ENCODE measurements at regions not wholly inside any gene's neighbourhood (a gene's known extent, or its start where the extent isn't known, plus 50 kb on each side); places are given as distances from the start of the nearest gene placed in this dataset.

DNA sequence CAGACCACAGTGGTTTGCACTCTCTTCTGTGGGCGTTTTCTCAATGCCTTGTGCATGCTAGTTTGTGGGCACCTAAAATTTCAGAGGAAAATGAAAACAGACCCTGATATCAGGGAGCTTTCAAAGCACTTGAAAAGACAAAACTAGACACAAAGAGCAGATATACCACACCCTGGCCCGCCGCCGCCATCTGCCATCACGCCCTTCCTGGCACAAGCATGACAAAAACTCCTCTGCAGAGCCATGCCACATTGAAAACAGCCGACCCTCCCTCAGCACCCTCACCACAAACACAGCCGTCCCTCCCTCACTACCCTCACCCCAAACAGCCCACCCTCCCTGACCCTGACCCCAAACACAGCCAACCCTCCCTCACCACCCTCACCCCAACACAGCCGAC, 84.8 kb upstream of the RAB6C start:
- DNase-seq = no peak
- ChIA-PET POLR2A (no interaction called here), CTCF (no interaction called here)
- intact Hi-C loops (cut with micrococcal nuclease) = no loop called here
- H3K4me3 Mint-ChIP-seq = no peak overlapping the region
- H3K27ac Mint-ChIP-seq = no peak overlapping the region
- H3K27me3 Mint-ChIP-seq = peaks cover 30% of the 10 kb centered on the region
- H3K4me1 Mint-ChIP-seq (ENCODE audit: low read depth) = no peaks in the 10 kb centered on the region
- H3K9me3 Mint-ChIP-seq = no peaks in the 10 kb centered on the region
- H3K36me3 Mint-ChIP-seq = no peaks in the 10 kb centered on the region

DNA sequence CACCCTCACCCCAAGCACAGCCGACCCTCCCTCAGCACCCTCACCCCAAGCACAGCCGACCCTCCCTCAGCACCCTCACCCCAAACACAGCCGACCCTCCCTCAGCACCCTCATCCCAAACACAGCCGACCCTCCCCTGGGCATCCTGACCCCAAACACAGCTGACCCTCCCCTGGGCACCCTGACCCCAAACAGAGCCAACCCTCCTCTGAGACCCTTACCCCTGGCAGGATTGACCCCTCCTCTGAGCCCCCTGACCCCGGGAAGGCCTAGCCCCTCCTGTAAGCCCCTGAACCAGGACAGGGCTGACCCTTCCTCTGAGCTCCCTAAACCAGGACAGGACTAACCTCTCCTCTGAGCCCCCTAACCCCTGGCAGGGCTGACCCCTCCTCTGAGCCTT, 84.4 kb upstream of the RAB6C start:
- H3K36me3 Mint-ChIP-seq = no peaks in the 10 kb centered on the region
- H3K27me3 Mint-ChIP-seq = peaks cover 30% of the 10 kb centered on the region
- no peak overlapping the region for H3K27ac Mint-ChIP-seq
- no peaks in the 10 kb centered on the region for H3K4me1 Mint-ChIP-seq (ENCODE audit: low read depth)
- POLR2A ChIA-PET = no interaction called here
- intact Hi-C loops (cut with micrococcal nuclease) = no loop called here
- no peaks in the 10 kb centered on the region for H3K9me3 Mint-ChIP-seq
- CTCF ChIA-PET = no interaction called here
- no peak for DNase-seq
- no peak overlapping the region for H3K4me3 Mint-ChIP-seq

DNA sequence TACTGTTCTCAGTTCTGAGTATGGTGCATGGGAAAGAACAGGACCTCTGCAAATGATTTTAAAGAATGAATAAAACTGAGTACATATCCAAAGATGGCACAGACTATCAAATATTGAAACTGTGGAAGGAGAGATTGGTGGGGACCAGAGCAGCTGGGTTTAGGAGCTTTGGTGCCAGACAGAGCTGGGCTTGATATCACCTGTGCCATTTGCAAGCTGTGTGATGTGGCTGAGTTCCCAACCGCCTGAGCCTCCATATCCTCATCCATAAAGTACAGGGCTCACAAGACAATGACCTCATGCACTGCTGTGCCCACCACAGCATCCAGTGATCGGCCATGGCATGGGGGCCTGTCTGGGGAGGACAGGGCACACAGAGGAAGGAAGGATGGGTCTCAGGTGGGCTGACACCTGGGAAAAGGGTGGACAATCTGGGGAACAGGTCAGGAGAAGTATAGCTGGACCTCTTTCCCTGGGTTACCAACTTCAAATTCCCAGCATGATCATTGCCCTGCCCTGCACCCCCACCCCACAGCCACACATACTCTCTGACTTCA, 83.9 kb upstream of the RAB6C start:
- H3K27ac Mint-ChIP-seq = no peak overlapping the region

DNA sequence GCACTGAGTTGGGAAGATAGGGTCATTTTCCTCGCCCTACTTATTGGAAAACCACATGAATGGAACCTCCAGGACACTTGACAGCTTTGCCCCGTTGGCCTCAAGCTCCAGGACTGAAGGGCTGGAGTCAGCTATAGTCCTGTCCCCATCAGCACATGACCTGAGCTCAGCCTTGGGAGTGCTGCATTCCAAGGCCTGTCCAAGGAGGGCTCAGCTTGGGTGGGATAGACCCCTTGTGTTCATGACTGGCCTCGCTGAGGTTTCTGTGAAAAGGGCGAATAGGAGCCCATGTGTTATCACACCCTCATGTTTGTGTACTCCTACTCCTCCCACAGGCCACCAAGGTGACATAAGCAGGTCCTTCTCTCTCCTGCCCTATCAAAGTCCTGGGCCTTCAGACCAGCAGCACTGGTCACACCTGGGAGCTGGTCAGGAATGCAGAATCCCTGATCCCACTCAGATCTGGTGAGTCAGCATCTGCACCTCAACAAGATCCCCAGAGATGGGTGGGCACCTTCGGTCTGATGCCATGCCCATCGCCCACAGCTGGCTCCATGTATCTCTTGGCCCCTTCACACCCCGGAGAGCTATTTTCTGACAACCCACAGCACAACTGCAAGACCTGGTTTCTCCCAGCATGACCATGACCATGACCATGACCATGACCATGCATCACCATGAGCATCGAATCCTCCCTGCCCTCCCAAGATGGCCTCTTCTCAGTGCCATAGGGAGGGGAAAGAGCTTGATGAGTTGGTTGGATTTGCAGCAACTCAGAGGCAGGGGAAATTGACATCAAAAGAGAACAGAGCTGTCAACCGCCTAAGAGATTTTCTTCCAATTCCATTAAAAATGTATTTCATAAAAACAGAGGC, 83.0 kb upstream of the RAB6C start:
- ChIA-PET CTCF (no interaction called here), POLR2A (no interaction called here)
- H3K27me3 Mint-ChIP-seq = peaks cover 26% of the 10 kb centered on the region
- no peak for DNase-seq
- intact Hi-C loops (cut with micrococcal nuclease) = no loop called here
- H3K4me1 Mint-ChIP-seq (ENCODE audit: low read depth) = no peaks in the 10 kb centered on the region
- H3K27ac Mint-ChIP-seq = no peak overlapping the region
- no peak overlapping the region for H3K4me3 Mint-ChIP-seq
- no peaks in the 10 kb centered on the region for H3K36me3 Mint-ChIP-seq
- H3K9me3 Mint-ChIP-seq = no peaks in the 10 kb centered on the region

More for the DNA sequence above, 83.9 kb upstream of the RAB6C start:
- Mint-ChIP-seq H3K4me3 (no peak overlapping the region), H3K36me3 (no peaks in the 10 kb centered on the region), H3K4me1 (ENCODE audit: low read depth) (no peaks in the 10 kb centered on the region), H3K9me3 (no peaks in the 10 kb centered on the region), H3K27me3 (peaks cover 28% of the 10 kb centered on the region)
- intact Hi-C loops (cut with micrococcal nuclease) = no loop called here
- POLR2A ChIA-PET = no interaction called here
- CTCF ChIA-PET = no interaction called here
- no peak for DNase-seq

DNA sequence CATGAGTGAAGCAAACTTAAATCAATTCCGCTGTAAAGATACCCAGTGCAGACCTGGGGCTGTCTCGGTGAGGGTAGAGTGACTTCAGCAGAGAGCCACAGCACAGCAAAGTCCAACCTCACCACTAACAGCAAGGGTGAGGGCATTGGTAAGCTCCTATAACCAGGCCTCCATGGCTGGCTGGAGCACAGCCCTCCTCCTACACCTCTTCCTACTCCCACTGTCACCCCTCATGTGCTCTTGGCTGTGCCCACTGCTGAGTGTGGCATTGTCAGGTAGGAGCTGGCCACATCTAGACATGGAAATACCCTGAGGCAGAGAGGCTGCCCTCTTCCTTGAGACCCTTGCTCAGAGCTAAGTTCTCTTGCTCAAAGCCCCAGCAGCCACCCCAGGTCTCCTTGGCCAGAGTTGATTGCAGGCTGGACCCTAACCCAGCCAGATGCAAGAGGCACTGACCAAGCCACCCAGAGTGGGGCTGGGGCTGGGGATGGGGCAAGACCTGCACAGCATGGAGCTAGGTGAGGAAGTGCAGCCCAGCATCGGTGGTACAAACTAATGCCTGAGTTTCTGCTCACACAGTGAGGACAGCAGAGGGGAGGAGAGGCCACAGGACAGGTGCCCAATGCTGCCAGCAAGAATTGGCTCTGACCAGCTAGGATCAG, 77.6 kb upstream of the RAB6C start:
- Mint-ChIP-seq H3K36me3 (no peaks in the 10 kb centered on the region), H3K27me3 (peaks cover 10% of the 10 kb centered on the region), H3K27ac (no peak overlapping the region), H3K9me3 (no peaks in the 10 kb centered on the region), H3K4me3 (no peak overlapping the region), H3K4me1 (ENCODE audit: low read depth) (no peaks in the 10 kb centered on the region)
- ChIA-PET CTCF (interaction anchor here (0.8 kb wide), 1 partner anchor 42 kb away, joined by 3 read pairs; no protein-coding TSS in a partner anchor), POLR2A (no interaction called here)
- intact Hi-C loops (cut with micrococcal nuclease) = no loop called here
- DNase-seq = no peak

DNA sequence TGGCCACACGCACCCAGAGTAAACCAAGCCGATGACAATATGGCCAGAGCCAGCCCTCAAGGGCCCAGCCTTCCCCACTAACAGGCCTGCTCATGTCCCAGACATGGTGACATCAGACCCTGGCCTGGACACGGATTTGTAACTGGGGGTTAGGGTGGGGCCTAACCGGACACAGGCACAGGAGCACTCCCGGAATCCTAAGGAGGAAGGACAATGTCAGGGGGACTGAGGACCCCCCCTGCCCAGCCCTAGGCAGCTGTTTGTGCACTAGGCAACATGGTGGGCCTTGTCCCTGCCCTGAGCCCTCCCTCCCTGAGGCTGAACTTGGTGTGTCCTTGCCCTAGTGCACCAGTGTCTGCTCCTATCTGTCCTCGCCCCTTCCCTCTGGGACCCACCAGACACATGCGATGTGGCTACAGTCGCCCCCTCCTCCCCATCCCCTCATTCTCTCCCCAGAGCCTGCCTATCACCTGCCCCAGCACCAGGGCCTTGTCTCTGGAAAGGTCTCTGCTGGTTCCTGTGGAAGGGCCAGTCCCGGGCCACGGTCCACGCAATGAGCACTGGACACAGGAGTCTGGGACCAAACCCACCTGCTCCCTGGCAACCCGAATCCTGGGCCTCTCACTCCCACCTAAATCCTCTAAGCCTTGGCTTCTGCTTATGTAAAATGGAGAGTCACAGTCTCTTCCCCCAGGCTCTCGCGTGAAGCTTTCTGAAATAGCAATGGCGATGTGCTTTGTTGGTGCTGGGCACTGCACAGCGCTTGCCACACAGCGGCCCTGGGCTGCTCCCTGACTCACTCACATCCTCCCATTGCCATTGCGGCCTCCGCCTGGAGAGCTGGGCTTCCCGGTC, 76.5 kb upstream of the RAB6C start:
- intact Hi-C loops (cut with micrococcal nuclease) = no loop called here
- ChIA-PET POLR2A (no interaction called here), CTCF (no interaction called here)
- H3K27me3 Mint-ChIP-seq = peaks cover 12% of the 10 kb centered on the region
- H3K36me3 Mint-ChIP-seq = no peaks in the 10 kb centered on the region
- no peak overlapping the region for H3K4me3 Mint-ChIP-seq
- no peak overlapping the region for H3K27ac Mint-ChIP-seq
- H3K9me3 Mint-ChIP-seq = no peaks in the 10 kb centered on the region
- DNase-seq = no peak
- H3K4me1 Mint-ChIP-seq (ENCODE audit: low read depth) = no peaks in the 10 kb centered on the region

DNA sequence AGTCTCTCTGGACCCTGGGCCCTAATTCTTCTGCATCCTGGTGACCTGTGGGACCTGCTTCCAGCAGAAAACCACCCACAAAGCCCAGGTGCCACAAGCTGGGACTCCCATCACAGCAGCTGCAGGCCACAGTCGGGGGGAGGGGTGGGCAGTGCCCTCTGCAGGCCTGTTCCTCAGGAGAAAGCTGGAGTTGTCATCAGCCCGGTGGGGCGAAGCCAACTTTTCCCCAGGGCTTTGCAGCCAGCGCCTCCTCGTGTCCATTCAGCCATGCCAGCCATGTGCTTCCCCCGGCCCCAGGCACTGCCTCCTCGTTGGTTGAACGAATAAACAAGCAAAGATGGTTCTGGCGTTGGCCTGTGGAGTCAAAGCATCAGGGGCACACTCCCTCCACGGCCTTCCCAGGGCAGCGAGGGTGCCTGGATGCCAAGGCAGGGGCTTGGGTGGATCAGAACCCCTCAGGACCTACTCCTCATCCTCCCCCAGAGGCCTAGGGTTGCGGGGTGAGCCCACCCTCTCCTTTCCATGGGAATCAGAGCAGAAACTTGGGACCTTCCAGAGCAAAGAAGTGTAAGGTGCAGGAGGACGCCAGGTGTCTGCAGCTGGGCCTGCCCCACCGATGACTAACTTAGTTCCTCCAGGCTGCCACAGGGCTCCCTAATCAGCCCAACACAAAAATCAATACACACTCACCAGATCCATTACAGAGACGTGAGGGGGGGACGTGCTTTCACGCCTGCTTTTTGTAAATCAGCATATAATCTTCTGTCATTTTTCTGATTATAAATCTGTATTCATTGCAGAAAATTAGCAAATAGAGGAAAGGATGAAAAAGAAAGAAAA, 75.7 kb upstream of the RAB6C start:
- intact Hi-C loops (cut with micrococcal nuclease) = no loop called here
- POLR2A ChIA-PET = no interaction called here
- H3K27ac Mint-ChIP-seq = no peak overlapping the region
- CTCF ChIA-PET = no interaction called here
- H3K4me3 Mint-ChIP-seq = no peak overlapping the region
- no peak for DNase-seq
- no peaks in the 10 kb centered on the region for H3K4me1 Mint-ChIP-seq (ENCODE audit: low read depth)
- H3K36me3 Mint-ChIP-seq = no peaks in the 10 kb centered on the region
- H3K9me3 Mint-ChIP-seq = no peaks in the 10 kb centered on the region
- peaks cover 10% of the 10 kb centered on the region for H3K27me3 Mint-ChIP-seq

DNA sequence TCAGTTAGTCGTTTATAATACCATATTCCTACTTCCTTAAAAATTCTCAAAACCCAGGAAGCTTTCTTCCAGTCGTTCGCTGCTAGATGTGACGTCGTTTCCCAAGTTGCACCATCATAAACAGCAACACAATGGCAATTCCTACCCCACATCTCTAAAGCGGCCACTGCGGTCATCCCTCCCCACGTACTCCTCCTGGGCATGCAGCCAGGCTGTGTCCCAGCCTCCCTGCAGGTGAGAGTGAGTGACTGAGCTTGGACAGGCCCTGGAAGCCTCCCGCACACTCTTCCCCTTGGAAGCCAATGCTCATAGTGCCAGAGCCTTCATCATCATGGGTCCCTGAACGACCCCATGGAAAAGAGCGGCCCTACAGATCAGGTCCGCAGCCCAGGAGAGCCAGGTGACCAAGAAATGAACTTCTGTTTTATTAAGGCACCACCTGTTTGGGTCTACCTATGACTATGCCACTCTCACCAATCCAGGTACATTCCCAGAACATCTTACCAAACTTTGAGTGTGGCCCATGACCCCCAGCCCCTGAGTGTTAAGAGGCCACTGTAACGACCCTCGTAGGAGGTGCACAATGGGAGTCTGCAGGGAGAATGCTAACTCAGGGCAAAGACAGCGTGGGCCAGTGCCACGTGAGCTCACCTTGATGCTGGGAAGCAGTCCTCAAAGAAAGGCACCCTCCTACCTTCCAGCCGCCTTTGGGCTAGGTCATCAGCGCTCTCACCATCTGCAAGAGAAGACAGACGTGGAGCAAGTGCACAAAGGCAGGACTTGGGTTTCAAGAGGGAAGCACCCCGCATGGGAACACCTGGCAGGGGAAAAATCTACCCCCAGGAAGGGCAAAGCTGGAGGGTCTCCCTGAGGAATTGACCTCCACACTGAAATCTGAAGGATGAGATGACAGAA, 74.7 kb upstream of the RAB6C start:
- no peak for DNase-seq
- Mint-ChIP-seq H3K9me3 (no peaks in the 10 kb centered on the region), H3K36me3 (no peaks in the 10 kb centered on the region), H3K27ac (no peak overlapping the region), H3K4me3 (no peak overlapping the region), H3K4me1 (ENCODE audit: low read depth) (no peaks in the 10 kb centered on the region), H3K27me3 (peaks cover 10% of the 10 kb centered on the region)
- ChIA-PET CTCF (no interaction called here), POLR2A (no interaction called here)
- intact Hi-C loops (cut with micrococcal nuclease) = no loop called here

DNA sequence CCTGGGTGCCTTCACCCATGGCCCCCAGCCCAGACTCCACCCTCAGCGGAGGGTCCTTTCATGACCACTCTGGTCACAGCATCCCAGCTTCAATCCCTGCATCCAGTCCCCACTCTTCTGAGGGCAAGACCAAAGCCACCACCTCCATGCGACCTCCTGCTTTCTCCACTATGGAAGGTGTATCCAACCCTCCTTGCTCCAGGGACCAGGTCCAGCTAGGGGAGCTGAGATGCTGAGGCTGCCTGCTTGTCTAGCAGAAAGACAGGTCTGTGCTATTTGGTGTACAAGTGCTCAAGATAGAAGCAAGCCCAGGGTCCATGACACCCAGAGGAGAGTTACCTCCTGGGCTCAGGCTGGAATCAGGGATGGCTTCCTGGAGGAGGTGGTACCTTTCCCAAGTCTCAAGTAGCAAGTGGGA, 73.8 kb upstream of the RAB6C start:
- ChIA-PET CTCF (no interaction called here), POLR2A (no interaction called here)
- peaks cover 10% of the 10 kb centered on the region for H3K27me3 Mint-ChIP-seq
- no peaks in the 10 kb centered on the region for H3K36me3 Mint-ChIP-seq
- H3K4me1 Mint-ChIP-seq (ENCODE audit: low read depth) = no peaks in the 10 kb centered on the region
- no peak overlapping the region for H3K27ac Mint-ChIP-seq
- intact Hi-C loops (cut with micrococcal nuclease) = no loop called here
- no peaks in the 10 kb centered on the region for H3K9me3 Mint-ChIP-seq
- no peak overlapping the region for H3K4me3 Mint-ChIP-seq
- no peak for DNase-seq

DNA sequence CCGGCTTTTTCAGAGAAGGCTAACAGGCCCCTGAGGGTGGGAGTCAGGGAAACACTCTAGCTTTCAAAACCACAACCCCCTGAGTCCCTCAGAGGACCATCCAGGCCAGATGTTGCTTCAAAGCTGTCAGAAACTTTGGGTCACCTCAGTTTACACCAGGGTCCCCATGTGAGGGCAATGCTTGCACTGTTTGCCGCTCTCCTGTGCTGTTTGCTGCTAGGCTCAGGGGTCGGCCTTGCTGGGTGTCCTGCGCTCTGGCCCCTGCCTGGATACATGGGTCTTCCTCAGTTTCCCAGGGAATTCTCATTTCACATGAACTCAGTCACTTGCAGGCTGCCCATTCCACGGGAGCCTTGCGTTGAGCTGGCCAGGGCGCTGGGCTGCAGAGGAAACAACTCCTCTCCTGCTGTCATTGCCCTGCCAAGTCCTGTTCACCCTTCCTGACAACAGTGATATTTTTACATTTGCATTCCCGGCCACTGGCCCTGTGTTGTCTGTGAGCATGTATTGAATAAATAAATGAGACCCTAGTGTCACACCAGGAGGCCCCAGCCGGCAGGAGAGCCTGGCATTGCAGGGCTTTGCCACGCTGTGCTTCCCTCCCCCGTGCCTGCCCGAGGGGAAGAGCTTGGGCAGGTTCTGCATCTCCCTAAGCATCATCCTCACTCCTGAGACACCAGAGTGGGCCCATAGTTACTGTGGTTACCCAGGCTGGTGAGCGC, 73.2 kb upstream of the RAB6C start:
- Mint-ChIP-seq H3K27ac (no peak overlapping the region), H3K4me3 (no peak overlapping the region), H3K9me3 (no peaks in the 10 kb centered on the region), H3K27me3 (peaks cover 10% of the 10 kb centered on the region), H3K4me1 (ENCODE audit: low read depth) (no peaks in the 10 kb centered on the region), H3K36me3 (no peaks in the 10 kb centered on the region)
- POLR2A ChIA-PET = no interaction called here
- intact Hi-C loops (cut with micrococcal nuclease) = no loop called here
- DNase-seq = no peak
- CTCF ChIA-PET = no interaction called here

Data from activated CD4-positive, alpha-beta memory T cell treated with anti-CD3 and anti-CD28 coated beads for 36 hours (primary cell).